ENCODE measurements at regions not wholly inside any gene's neighbourhood (a gene's known extent, or its start where the extent isn't known, plus 50 kb on each side); places are given as distances from the start of the nearest gene placed in this dataset.

DNA sequence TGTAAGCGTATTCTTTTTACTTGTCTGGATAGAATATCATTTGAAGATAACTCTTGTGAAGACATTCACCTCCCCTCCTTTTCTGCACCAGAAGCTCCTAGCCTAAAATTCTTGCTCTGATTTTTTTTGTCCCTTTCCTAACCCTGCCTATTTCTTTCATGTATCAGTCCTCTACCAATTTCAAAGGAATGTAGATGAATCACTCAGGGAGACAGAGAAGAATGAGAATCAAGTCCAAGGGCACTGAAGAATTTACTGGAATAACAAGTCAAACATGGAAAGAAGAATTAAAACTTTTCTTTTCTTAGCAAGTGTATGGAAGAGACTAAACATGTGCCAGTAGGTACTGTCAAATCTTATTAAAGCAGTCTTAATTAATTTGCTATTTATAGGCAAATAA is 618.7 kb downstream of the DNAH5 start:
- Histone ChIP-seq H3K9me3 (ENCODE audit: control insufficient read depth in 2 of 2, low read length in 2 of 2) (peaks cover 0 to 2% of the 10 kb centered on the region in 2 donors), H3K36me3 (ENCODE audit: control insufficient read depth in 2 of 2, insufficient read depth in 2 of 2, low read length in 2 of 2) (no peaks in the 10 kb centered on the region), H3K27ac (ENCODE audit: low read depth in 2 of 2, low read length in 2 of 2) (no peak overlapping the region), H3K4me3 (ENCODE audit: low read length in 2 of 2) (no peak overlapping the region), H3K9ac (ENCODE audit: low read depth in 1 of 2, low read length in 2 of 2) (no peak overlapping the region), H3K4me1 (ENCODE audit: control insufficient read depth in 2 of 2, insufficient read depth in 2 of 2, low read length in 2 of 2) (no peaks in the 10 kb centered on the region), H3K27me3 (ENCODE audit: control insufficient read depth in 2 of 2, insufficient read depth in 2 of 2, low read length in 2 of 2) (no peaks in the 10 kb centered on the region)

DNA sequence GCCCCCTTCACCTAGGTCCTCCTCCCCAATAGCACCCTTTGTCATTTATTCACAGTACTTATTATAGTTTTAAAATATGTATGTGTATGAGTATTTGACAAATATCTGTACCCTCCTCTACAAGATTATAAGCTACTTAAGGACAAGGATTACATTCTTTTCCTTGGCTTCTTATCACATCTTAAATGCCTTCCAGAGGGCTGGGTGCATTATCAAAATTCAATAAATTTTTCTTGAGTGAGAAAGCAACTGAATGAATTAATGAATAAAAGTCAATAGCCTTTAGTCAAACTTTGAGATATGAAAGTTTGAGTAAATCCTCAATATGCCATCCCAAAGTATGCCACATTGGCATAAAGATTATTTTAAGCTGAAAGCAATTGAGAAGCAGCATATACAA is 621.7 kb downstream of the DNAH5 start:
- Histone ChIP-seq H3K4me3 (ENCODE audit: low read length in 2 of 2) (no peak overlapping the region), H3K27ac (ENCODE audit: low read depth in 2 of 2, low read length in 2 of 2) (no peak overlapping the region), H3K9me3 (ENCODE audit: control insufficient read depth in 2 of 2, low read length in 2 of 2) (no peaks in the 10 kb centered on the region), H3K27me3 (ENCODE audit: control insufficient read depth in 2 of 2, insufficient read depth in 2 of 2, low read length in 2 of 2) (no peaks in the 10 kb centered on the region), H3K9ac (ENCODE audit: low read depth in 1 of 2, low read length in 2 of 2) (no peak overlapping the region), H3K4me1 (ENCODE audit: control insufficient read depth in 2 of 2, insufficient read depth in 2 of 2, low read length in 2 of 2) (no peaks in the 10 kb centered on the region), H3K36me3 (ENCODE audit: control insufficient read depth in 2 of 2, insufficient read depth in 2 of 2, low read length in 2 of 2) (no peaks in the 10 kb centered on the region)

DNA sequence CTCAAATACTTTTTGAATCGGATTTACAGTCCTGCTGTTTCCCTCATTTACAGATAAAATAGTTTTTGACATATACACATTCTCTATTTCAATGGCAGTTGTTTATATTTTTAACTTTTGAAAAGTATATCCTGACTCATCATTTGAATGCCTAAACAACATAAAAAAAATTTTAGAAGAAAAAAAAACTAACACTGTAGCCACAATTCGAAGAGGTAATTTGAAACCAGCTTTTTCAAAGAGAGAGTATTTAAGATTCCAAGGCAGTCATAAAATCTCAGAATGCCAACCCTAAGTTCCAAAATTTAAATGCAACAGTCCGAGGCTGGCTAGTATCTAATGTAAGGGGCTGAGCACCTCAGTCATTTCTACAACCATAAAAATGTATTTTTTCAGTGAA is 626.8 kb downstream of the DNAH5 start:
- Histone ChIP-seq H3K9ac (ENCODE audit: low read depth in 1 of 2, low read length in 2 of 2) (no peak overlapping the region), H3K27ac (ENCODE audit: low read depth in 2 of 2, low read length in 2 of 2) (no peak overlapping the region), H3K4me3 (ENCODE audit: low read length in 2 of 2) (no peak overlapping the region), H3K36me3 (ENCODE audit: control insufficient read depth in 2 of 2, insufficient read depth in 2 of 2, low read length in 2 of 2) (no peaks in the 10 kb centered on the region), H3K4me1 (ENCODE audit: control insufficient read depth in 2 of 2, insufficient read depth in 2 of 2, low read length in 2 of 2) (no peaks in the 10 kb centered on the region), H3K9me3 (ENCODE audit: control insufficient read depth in 2 of 2, low read length in 2 of 2) (no peaks in the 10 kb centered on the region), H3K27me3 (ENCODE audit: control insufficient read depth in 2 of 2, insufficient read depth in 2 of 2, low read length in 2 of 2) (no peaks in the 10 kb centered on the region)

DNA sequence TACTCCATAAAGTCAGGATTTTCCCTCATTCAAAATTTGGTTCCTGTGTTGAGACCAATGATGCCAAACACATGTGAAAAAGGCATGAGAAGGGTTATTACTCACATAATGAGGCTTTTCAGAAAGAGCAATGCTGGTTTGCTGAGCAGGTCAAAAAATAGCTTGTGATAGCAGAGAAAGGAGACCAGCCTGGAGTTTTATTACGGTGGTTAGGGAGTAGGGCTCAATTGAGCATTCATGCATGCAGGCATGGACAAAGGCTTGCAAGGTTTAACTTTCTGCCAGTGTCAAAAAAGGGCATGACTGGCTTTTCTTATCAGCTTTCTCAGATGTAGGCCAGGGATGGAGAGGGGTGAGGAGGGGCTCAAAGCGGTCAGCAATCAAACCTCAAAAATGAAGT is 628.3 kb downstream of the DNAH5 start:
- no peak overlapping the region for H3K27ac ChIP-seq (ENCODE audit: low read depth in 2 of 2, low read length in 2 of 2)
- H3K9ac ChIP-seq (ENCODE audit: low read depth in 1 of 2, low read length in 2 of 2) = no peak overlapping the region
- H3K4me1 ChIP-seq (ENCODE audit: control insufficient read depth in 2 of 2, insufficient read depth in 2 of 2, low read length in 2 of 2) = no peaks in the 10 kb centered on the region
- no peaks in the 10 kb centered on the region for H3K27me3 ChIP-seq (ENCODE audit: control insufficient read depth in 2 of 2, insufficient read depth in 2 of 2, low read length in 2 of 2)
- no peak overlapping the region for H3K4me3 ChIP-seq (ENCODE audit: low read length in 2 of 2)
- H3K36me3 ChIP-seq (ENCODE audit: control insufficient read depth in 2 of 2, insufficient read depth in 2 of 2, low read length in 2 of 2) = no peaks in the 10 kb centered on the region
- no peaks in the 10 kb centered on the region for H3K9me3 ChIP-seq (ENCODE audit: control insufficient read depth in 2 of 2, low read length in 2 of 2)

DNA sequence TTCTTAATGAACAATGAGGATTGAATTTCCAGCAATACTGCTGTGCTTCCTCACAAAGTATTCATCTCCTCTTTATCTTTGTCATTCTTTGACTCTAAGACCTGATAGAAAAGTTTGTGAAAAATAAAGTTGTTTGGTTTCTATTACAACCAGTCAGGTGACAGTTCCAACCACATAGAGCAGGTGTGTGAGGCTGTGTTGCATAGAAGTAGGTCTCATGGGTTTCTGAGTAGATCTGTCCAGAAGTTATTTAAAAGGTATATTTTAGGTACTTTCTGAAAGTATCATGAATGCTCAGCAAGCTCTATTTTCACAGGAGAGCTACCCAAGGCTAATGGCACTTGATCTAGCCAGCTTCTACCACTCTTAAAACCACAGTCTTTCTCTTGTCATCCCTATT is 637.0 kb downstream of the DNAH5 start:
- Histone ChIP-seq H3K9ac (ENCODE audit: low read depth in 1 of 2, low read length in 2 of 2) (no peak overlapping the region), H3K36me3 (ENCODE audit: control insufficient read depth in 2 of 2, insufficient read depth in 2 of 2, low read length in 2 of 2) (no peaks in the 10 kb centered on the region), H3K27ac (ENCODE audit: low read depth in 2 of 2, low read length in 2 of 2) (no peak overlapping the region), H3K27me3 (ENCODE audit: control insufficient read depth in 2 of 2, insufficient read depth in 2 of 2, low read length in 2 of 2) (no peaks in the 10 kb centered on the region), H3K4me3 (ENCODE audit: low read length in 2 of 2) (no peak overlapping the region), H3K4me1 (ENCODE audit: control insufficient read depth in 2 of 2, insufficient read depth in 2 of 2, low read length in 2 of 2) (no peaks in the 10 kb centered on the region), H3K9me3 (ENCODE audit: control insufficient read depth in 2 of 2, low read length in 2 of 2) (no peaks in the 10 kb centered on the region)

DNA sequence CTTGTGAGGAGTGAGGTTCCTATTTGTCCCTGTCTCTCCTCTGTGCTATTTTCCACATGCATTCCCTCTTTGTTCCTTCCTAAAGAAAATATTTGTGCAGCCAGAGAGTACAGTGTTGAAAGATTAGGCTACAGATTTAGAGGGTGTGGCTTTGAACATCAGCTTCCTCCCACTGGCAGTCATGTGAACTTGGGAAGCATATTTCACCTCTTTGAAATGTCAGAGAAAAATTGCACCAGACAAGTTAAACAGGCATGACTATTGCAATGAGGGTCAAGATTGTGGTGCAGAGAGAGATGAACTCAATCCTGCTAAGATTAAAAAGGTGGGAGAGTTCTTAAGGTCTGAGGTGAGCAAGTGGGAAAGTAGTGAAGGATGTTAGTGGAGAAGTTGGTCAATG is 641.0 kb downstream of the DNAH5 start:
- Histone ChIP-seq H3K9ac (ENCODE audit: low read depth in 1 of 2, low read length in 2 of 2) (no peak overlapping the region), H3K9me3 (ENCODE audit: control insufficient read depth in 2 of 2, low read length in 2 of 2) (no peaks in the 10 kb centered on the region), H3K27ac (ENCODE audit: low read depth in 2 of 2, low read length in 2 of 2) (no peak overlapping the region), H3K4me1 (ENCODE audit: control insufficient read depth in 2 of 2, insufficient read depth in 2 of 2, low read length in 2 of 2) (no peaks in the 10 kb centered on the region), H3K27me3 (ENCODE audit: control insufficient read depth in 2 of 2, insufficient read depth in 2 of 2, low read length in 2 of 2) (no peaks in the 10 kb centered on the region), H3K36me3 (ENCODE audit: control insufficient read depth in 2 of 2, insufficient read depth in 2 of 2, low read length in 2 of 2) (no peaks in the 10 kb centered on the region), H3K4me3 (ENCODE audit: low read length in 2 of 2) (no peak overlapping the region)

DNA sequence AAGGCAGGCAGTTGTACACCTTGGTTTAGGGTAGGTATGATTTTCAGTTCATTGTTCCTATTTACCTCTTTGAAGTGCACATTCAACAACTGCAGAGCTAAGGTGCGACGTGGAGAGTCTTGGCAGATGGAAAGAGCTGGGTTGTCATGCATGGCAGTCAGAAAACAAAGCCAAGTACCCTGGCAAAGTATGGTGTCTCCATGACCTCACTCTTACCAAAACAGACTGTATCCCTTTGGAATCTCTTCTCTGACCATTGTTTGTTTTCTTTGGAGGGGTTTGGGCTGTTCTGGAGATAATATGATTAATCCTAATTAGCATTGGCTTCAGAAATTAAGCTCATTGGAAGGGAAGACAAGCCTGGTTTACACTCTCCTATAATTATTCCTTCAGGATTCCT is 665.7 kb downstream of the DNAH5 start:
- Histone ChIP-seq H3K4me3 (ENCODE audit: low read length in 2 of 2) (no peak overlapping the region), H3K36me3 (ENCODE audit: control insufficient read depth in 2 of 2, insufficient read depth in 2 of 2, low read length in 2 of 2) (no peaks in the 10 kb centered on the region), H3K27ac (ENCODE audit: low read depth in 2 of 2, low read length in 2 of 2) (no peak overlapping the region)

DNA sequence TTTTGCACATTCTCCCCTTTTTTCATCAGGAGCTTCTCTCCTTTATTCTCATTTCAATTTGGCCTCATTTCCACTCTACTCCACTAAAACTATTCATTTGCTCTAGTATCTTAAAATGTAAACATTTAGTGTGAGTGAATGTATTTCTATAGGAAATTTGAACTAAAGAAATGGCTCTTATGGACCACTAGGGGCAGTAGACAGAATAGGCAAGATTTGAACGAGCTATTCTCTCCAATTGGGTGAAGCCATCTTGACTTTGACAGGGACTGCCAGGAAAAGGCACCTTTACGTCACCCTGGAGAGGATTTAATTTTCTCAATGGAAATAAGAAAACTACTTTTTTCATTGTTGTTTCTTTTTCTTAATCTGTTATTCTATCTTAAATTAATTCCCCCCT is 666.3 kb downstream of the DNAH5 start:
- Histone ChIP-seq H3K9me3 (ENCODE audit: control insufficient read depth in 2 of 2, low read length in 2 of 2) (no peaks in the 10 kb centered on the region), H3K4me3 (ENCODE audit: low read length in 2 of 2) (no peak overlapping the region), H3K36me3 (ENCODE audit: control insufficient read depth in 2 of 2, insufficient read depth in 2 of 2, low read length in 2 of 2) (no peaks in the 10 kb centered on the region), H3K27me3 (ENCODE audit: control insufficient read depth in 2 of 2, insufficient read depth in 2 of 2, low read length in 2 of 2) (no peaks in the 10 kb centered on the region), H3K27ac (ENCODE audit: low read depth in 2 of 2, low read length in 2 of 2) (no peak overlapping the region), H3K4me1 (ENCODE audit: control insufficient read depth in 2 of 2, insufficient read depth in 2 of 2, low read length in 2 of 2) (no peaks in the 10 kb centered on the region), H3K9ac (ENCODE audit: low read depth in 1 of 2, low read length in 2 of 2) (no peak overlapping the region)

More for the DNA sequence above, 665.7 kb downstream of the DNAH5 start:
- Histone ChIP-seq H3K4me1 (ENCODE audit: control insufficient read depth in 2 of 2, insufficient read depth in 2 of 2, low read length in 2 of 2) (no peaks in the 10 kb centered on the region), H3K9me3 (ENCODE audit: control insufficient read depth in 2 of 2, low read length in 2 of 2) (no peaks in the 10 kb centered on the region), H3K27me3 (ENCODE audit: control insufficient read depth in 2 of 2, insufficient read depth in 2 of 2, low read length in 2 of 2) (no peaks in the 10 kb centered on the region), H3K9ac (ENCODE audit: low read depth in 1 of 2, low read length in 2 of 2) (no peak overlapping the region)

DNA sequence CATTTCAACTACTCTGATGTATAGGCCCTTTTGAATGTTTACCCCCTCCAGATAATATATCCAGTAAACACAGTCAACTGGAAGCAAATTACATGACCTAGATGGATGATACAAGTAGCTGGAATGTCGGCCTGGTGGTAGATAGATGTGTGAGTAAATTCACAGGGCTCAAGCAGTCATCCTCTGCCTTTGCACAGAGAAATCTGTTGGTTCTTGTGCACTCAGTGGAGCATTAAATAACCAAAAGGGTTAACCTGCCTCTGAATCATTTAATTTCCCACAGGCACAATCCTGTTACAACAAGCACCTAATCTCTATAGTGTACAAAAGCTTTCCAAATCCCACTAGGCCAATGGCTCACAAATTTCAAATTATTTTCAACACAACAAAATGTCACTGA is 668.3 kb downstream of the DNAH5 start:
- Histone ChIP-seq H3K36me3 (ENCODE audit: control insufficient read depth in 2 of 2, insufficient read depth in 2 of 2, low read length in 2 of 2) (no peaks in the 10 kb centered on the region), H3K4me3 (ENCODE audit: low read length in 2 of 2) (no peak overlapping the region), H3K4me1 (ENCODE audit: control insufficient read depth in 2 of 2, insufficient read depth in 2 of 2, low read length in 2 of 2) (no peaks in the 10 kb centered on the region), H3K27ac (ENCODE audit: low read depth in 2 of 2, low read length in 2 of 2) (no peak overlapping the region), H3K9me3 (ENCODE audit: control insufficient read depth in 2 of 2, low read length in 2 of 2) (no peaks in the 10 kb centered on the region), H3K9ac (ENCODE audit: low read depth in 1 of 2, low read length in 2 of 2) (no peak overlapping the region), H3K27me3 (ENCODE audit: control insufficient read depth in 2 of 2, insufficient read depth in 2 of 2, low read length in 2 of 2) (no peaks in the 10 kb centered on the region)

DNA sequence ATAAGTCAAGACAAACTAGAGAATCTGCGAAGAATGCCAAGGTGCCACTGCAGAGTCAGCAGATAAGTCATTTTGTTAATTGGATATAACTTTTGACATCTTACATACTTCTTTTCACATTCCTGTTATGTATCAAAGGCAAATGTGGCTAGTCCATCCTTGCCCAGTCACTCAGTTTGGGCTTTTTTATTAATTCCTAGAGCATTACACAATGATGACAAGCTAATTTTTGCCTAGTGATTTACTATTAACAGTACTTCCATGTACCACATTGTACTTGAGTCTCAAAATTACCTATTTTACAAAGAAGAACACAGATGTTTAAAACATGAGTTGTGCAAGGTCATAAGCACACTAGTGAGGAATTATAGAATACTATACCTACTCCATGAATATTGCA is 680.8 kb downstream of the DNAH5 start:
- Histone ChIP-seq H3K36me3 (ENCODE audit: control insufficient read depth in 2 of 2, insufficient read depth in 2 of 2, low read length in 2 of 2) (no peaks in the 10 kb centered on the region), H3K27me3 (ENCODE audit: control insufficient read depth in 2 of 2, insufficient read depth in 2 of 2, low read length in 2 of 2) (no peaks in the 10 kb centered on the region), H3K9ac (ENCODE audit: low read depth in 1 of 2, low read length in 2 of 2) (no peak overlapping the region), H3K4me1 (ENCODE audit: control insufficient read depth in 2 of 2, insufficient read depth in 2 of 2, low read length in 2 of 2) (no peaks in the 10 kb centered on the region), H3K4me3 (ENCODE audit: low read length in 2 of 2) (no peak overlapping the region), H3K27ac (ENCODE audit: low read depth in 2 of 2, low read length in 2 of 2) (no peak overlapping the region), H3K9me3 (ENCODE audit: control insufficient read depth in 2 of 2, low read length in 2 of 2) (peaks cover 0 to 2% of the 10 kb centered on the region in 2 donors)

DNA sequence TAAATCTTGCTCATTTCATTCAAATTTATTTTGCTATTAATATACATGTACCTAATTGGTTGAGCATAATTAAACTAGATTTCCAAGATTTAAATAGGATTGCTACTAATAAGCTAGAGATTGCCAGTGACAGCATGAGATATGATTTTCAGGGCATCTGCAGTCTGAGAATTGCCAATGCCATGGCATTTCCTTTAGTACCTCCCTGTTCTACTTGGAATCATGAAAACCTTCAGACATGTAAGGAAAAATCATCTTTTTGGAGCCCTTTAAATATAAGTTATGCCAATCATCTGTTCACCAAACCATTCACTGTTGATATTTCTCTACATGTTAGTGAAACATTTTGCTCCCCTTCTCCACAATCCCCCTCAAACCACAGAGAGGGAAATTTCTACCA is 691.4 kb downstream of the DNAH5 start:
- Histone ChIP-seq H3K4me1 (ENCODE audit: control insufficient read depth in 2 of 2, insufficient read depth in 2 of 2, low read length in 2 of 2) (no peaks in the 10 kb centered on the region), H3K27ac (ENCODE audit: low read depth in 2 of 2, low read length in 2 of 2) (no peak overlapping the region), H3K4me3 (ENCODE audit: low read length in 2 of 2) (no peak overlapping the region), H3K36me3 (ENCODE audit: control insufficient read depth in 2 of 2, insufficient read depth in 2 of 2, low read length in 2 of 2) (no peaks in the 10 kb centered on the region), H3K27me3 (ENCODE audit: control insufficient read depth in 2 of 2, insufficient read depth in 2 of 2, low read length in 2 of 2) (no peaks in the 10 kb centered on the region), H3K9ac (ENCODE audit: low read depth in 1 of 2, low read length in 2 of 2) (no peak overlapping the region), H3K9me3 (ENCODE audit: control insufficient read depth in 2 of 2, low read length in 2 of 2) (no peaks in the 10 kb centered on the region)

Data from mucosa of rectum (tissue), 2 donors.